Neural crest cell (in vitro differentiated cells): ENCODE measurements at regions not wholly inside any gene's neighbourhood (a gene's known extent, or its start where the extent isn't known, plus 50 kb on each side); places are given as distances from the start of the nearest gene placed in this dataset.

ENCODE experiments used
- DNase-seq: peaks from one replicate; pipeline ENCODE4 v3.0.0; 2021; ENCODE audit warnings: low read depth, mixed read lengths, low spot score
- H3K27ac Mint-ChIP-seq: one replicate; pipeline ENCODE4 v1.8.0; 2021; ENCODE audit warnings: mild to moderate bottlenecking, mixed read lengths; ENCODE audit not compliant: unreplicated experiment
- H3K27me3 Mint-ChIP-seq: 2 replicates; pipeline ENCODE4 v1.8.0; 2021; ENCODE audit warnings: low read depth, mild to moderate bottlenecking, mixed read lengths
- H3K36me3 Mint-ChIP-seq: 2 replicates; pipeline ENCODE4 v1.8.0; 2021; ENCODE audit warnings: low read depth, mild to moderate bottlenecking, mixed read lengths
- H3K4me1 Mint-ChIP-seq: 2 replicates; pipeline ENCODE4 v1.8.0; 2021; ENCODE audit warnings: mixed read lengths
- H3K4me3 Mint-ChIP-seq: one replicate; pipeline ENCODE4 v1.8.0; 2021; ENCODE audit warnings: mild to moderate bottlenecking, mixed read lengths
- H3K9me3 Mint-ChIP-seq: 2 replicates; pipeline ENCODE4 v1.8.0; 2021; ENCODE audit warnings: mixed read lengths
- TF ChIP-seq, protein P1 (sequence below): fragments of 200-600 bp; sonication (generic); conservative IDR thresholded peaks from 2 replicates; pipeline ENCODE4 v1.5.0; 2021; ENCODE audit warnings: antibody characterized with exemption, mild to moderate bottlenecking

GRCh38 chr2:181183878-181184542 is 203.6 kb downstream of the UBE2E3 start:
- Mint-ChIP-seq H3K9me3 (no peaks in the 10 kb centered on the region), H3K4me1 (peaks cover 7% of the 10 kb centered on the region), H3K36me3 (no peaks in the 10 kb centered on the region), H3K4me3 (no peak overlapping the region), H3K27ac (no peak overlapping the region), H3K27me3 (no peaks in the 10 kb centered on the region)
- no peak for DNase-seq
- TF ChIP-seq, protein P1, sequence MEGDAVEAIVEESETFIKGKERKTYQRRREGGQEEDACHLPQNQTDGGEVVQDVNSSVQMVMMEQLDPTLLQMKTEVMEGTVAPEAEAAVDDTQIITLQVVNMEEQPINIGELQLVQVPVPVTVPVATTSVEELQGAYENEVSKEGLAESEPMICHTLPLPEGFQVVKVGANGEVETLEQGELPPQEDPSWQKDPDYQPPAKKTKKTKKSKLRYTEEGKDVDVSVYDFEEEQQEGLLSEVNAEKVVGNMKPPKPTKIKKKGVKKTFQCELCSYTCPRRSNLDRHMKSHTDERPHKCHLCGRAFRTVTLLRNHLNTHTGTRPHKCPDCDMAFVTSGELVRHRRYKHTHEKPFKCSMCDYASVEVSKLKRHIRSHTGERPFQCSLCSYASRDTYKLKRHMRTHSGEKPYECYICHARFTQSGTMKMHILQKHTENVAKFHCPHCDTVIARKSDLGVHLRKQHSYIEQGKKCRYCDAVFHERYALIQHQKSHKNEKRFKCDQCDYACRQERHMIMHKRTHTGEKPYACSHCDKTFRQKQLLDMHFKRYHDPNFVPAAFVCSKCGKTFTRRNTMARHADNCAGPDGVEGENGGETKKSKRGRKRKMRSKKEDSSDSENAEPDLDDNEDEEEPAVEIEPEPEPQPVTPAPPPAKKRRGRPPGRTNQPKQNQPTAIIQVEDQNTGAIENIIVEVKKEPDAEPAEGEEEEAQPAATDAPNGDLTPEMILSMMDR: no peak

- H3K27ac Mint-ChIP-seq: no peak overlapping the region
- no peaks in the 10 kb centered on the region for H3K36me3 Mint-ChIP-seq
- H3K27me3 Mint-ChIP-seq: no peaks in the 10 kb centered on the region
- H3K4me1 Mint-ChIP-seq: peaks cover 8% of the 10 kb centered on the region
- H3K4me3 Mint-ChIP-seq: no peak overlapping the region
- TF ChIP-seq, protein P1: no peak
- H3K9me3 Mint-ChIP-seq: no peaks in the 10 kb centered on the region
- DNase-seq: no peak
These were observed 205.0 kb downstream of the UBE2E3 start for GRCh38 chr2:181185421-181185820.

DNA sequence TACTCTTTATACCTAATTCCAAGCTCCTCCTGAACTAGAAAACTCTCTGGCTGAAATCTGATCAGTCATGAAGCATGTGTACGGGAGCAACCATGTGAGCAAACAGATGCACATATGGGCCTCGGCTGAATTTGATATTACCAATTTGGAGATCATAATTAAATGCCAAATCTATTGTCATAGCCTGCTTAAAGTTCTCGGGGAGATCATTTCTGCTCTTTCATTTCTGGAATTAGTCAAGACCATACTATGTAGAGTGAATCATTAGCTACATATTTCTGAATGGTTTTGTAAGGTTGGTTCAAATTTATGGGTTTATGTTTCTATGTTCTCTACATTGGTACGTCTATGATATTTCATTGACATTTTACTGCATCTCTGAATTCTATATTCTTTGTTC is 205.5 kb downstream of the UBE2E3 start:
- peaks cover 14% of the 10 kb centered on the region for H3K4me1 Mint-ChIP-seq
- TF ChIP-seq, protein P1: no peak
- no peak overlapping the region for H3K27ac Mint-ChIP-seq
- H3K27me3 Mint-ChIP-seq: no peaks in the 10 kb centered on the region
- H3K36me3 Mint-ChIP-seq: no peaks in the 10 kb centered on the region
- no peaks in the 10 kb centered on the region for H3K9me3 Mint-ChIP-seq
- H3K4me3 Mint-ChIP-seq: no peak overlapping the region
- no peak for DNase-seq

DNA sequence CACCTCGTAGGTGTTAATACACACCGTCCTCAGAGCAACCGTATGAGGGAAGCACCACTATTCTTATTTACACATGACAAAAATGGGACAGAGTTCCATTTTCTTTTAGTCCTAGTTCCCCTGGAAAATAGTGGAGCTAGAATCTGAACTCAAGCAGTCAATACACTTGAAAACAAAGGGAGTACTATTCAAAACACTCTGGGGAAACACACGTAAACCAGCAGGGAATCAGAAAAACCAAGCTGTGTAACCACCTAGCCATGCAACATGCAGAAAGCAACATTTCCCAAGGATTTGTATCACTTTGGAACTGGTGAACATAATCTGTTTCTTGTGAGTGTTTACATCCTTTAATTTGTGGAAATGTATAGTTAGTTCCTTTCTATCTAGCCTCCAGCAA is 208.2 kb downstream of the UBE2E3 start:
- no peak overlapping the region for H3K4me3 Mint-ChIP-seq
- H3K36me3 Mint-ChIP-seq: no peaks in the 10 kb centered on the region
- H3K9me3 Mint-ChIP-seq: no peaks in the 10 kb centered on the region
- DNase-seq: no peak
- peak overlapping the region; percentile 72 for H3K27ac Mint-ChIP-seq
- H3K4me1 Mint-ChIP-seq: peaks cover 14% of the 10 kb centered on the region
- TF ChIP-seq, protein P1: no peak
- no peaks in the 10 kb centered on the region for H3K27me3 Mint-ChIP-seq

- H3K4me3 Mint-ChIP-seq: no peak overlapping the region
- peaks cover 14% of the 10 kb centered on the region for H3K4me1 Mint-ChIP-seq
- H3K36me3 Mint-ChIP-seq: no peaks in the 10 kb centered on the region
- TF ChIP-seq, protein P1: no peak
- no peaks in the 10 kb centered on the region for H3K9me3 Mint-ChIP-seq
- H3K27ac Mint-ChIP-seq: no peak overlapping the region
- H3K27me3 Mint-ChIP-seq: no peaks in the 10 kb centered on the region
- DNase-seq: no peak
These were observed 209.5 kb downstream of the UBE2E3 start for GRCh38 chr2:181189951-181190350.
